ENCODE measurements at regions not wholly inside any gene's neighbourhood (a gene's known extent, or its start where the extent isn't known, plus 50 kb on each side); places are given as distances from the start of the nearest gene placed in this dataset.

- 0 out of 4 replicates have a peak, but pooled peaks have one; percentile 11 to 28 for TF ChIP-seq HDAC2 (IDR thresholded peaks at IDR 0.05; ENCODE audit: borderline replicate concordance in 1 of 2, low read depth in 2 of 2, low read length in 2 of 2)
- no peak for TF ChIP-seq JUN (IDR thresholded peaks at IDR 0.05; ENCODE audit: low read depth, low read length)
Observed at GRCh38 chr1:101309334-101310311, 72.8 kb downstream of the S1PR1 start (continued).
